Activated naive CD4-positive, alpha-beta T cell treated with anti-CD3 and anti-CD28 coated beads, Interleukin-2, amount 50 U/mL, for 72 hours (primary cell): ENCODE measurements at regions not wholly inside any gene's neighbourhood (a gene's known extent, or its start where the extent isn't known, plus 50 kb on each side); places are given as distances from the start of the nearest gene placed in this dataset.
A peak's percentile ranks its signal among the peaks of the same experiment; 100 is the strongest.

Experiments used
- ATAC-seq, 2 donors: fragments of 150-1000 bp; cut with Tn5 transposase; 2 replicates each; pipeline ENCODE4 v1.10.0; 2021; ENCODE audit warnings: mild to moderate bottlenecking in 2 of 2, moderate library complexity in 2 of 2
- DNase-seq, 2 donors: peaks; one replicate each; pipeline ENCODE4 v3.0.0; 2021 to 2022; ENCODE audit warnings: low spot score in 2 of 2
- H3K27ac Mint-ChIP-seq, 2 donors: one replicate each; pipeline ENCODE4 v1.8.0; 2022; ENCODE audit warnings: mild to moderate bottlenecking in 2 of 2, mixed read lengths in 2 of 2
- H3K36me3 Mint-ChIP-seq, 2 donors: one replicate each; pipeline ENCODE4 v1.8.0; 2022; ENCODE audit warnings: mixed read lengths in 2 of 2
- H3K9me3 Mint-ChIP-seq, 2 donors: one replicate each; pipeline ENCODE4 v1.8.0; 2022; ENCODE audit warnings: mixed read lengths in 2 of 2

DNA sequence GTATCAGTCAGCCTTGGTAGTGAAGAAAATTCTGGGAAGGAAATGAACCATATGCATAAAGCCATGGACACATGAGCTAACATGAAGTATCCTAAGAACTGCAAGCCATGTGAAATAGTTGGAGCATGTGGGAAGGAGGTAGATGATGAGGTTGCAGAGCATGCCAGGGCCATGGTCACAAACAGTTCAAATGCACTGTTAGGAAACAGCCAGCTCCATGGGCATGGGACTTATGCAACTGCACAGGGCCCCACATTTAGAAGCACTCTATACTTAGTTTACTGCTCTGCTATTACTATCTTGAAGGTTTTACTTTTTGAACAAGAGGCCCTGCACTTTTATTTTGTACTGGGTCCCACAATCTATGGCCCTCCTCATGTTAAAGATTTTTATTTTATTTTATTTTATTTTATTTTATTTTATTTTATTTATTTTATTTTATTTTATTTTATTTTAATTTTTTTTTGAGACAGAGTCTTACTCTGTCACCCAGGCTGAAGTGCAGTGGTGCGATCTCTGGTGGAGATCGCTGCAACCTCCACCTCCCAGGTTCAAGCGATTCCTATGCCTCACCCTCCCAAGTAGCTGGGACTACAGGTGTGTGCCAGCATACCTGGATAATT is 169.1 kb downstream of the IBTK start:
- ATAC-seq (no peak), DNase-seq (no peak)
- peaks cover 0 to 4% of the 10 kb centered on the region in 2 donors for H3K9me3 Mint-ChIP-seq
- H3K36me3 Mint-ChIP-seq = no peaks in the 10 kb centered on the region
- H3K27ac Mint-ChIP-seq = no peak overlapping the region

DNA sequence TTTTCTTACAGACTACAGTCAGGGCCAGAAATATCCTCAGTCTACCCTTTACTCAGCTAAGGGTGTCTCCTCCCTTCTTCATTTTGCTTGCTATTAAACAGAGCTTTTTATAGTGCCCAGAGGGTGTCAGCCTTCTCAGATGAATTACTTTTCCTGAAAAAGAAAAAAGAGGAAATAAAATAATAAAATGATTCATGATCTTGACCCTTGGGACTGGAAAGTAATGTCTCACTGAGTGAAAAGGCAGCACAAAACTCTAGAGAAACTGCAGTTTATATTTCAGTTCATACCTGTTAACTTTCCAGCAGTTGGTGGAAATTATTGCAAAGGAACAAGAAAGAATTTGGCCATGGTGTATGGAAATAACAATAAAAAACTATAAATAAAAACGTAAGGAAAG is 170.6 kb downstream of the IBTK start:
- Mint-ChIP-seq H3K36me3 (no peaks in the 10 kb centered on the region), H3K27ac (no peak overlapping the region), H3K9me3 (peaks cover 0 to 4% of the 10 kb centered on the region in 2 donors)
- no peak for ATAC-seq
- DNase-seq = no peak

DNA sequence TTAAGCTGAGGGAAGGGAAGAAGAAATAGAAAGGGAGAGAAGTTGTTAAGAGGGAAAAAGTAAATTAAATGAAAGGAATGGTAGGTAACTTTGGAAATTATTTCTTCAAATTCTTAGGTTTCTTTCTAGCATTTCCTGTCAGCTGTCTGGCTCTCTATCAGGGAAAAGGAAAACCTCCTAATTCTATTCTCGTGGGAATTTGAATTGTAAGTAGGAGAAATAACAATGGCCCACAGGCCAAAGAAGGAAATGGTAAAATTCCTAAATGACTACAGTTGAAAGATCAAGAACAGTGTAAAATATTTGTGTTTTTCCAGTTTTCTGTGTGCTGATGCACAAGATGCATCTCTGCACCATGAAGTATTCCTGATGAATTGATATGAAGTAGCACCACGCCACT is 173.0 kb downstream of the IBTK start:
- H3K36me3 Mint-ChIP-seq = no peaks in the 10 kb centered on the region
- ATAC-seq (no peak), DNase-seq (no peak)
- no peak overlapping the region for H3K27ac Mint-ChIP-seq
- peaks cover 0 to 3% of the 10 kb centered on the region in 2 donors for H3K9me3 Mint-ChIP-seq

DNA sequence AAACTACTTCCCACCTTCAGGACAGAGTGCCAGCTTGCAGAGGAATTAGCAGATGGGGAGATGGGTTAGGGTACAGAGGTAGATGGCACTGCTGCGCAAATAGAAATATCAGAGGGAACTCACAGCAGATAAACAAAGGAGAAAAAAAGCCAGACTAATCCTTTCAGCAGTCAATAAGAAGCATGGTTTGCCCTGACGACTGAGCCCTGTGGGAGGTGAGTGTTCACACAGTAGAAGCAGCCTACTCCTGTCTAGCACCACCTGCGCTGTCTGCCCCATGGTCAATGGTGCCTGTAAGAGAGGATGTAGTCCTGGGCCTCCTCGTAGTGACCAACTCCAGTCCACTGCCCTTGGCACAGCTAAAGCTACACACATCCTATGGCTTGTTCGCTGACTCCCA is 174.1 kb downstream of the IBTK start:
- no peak overlapping the region for H3K27ac Mint-ChIP-seq

DNA sequence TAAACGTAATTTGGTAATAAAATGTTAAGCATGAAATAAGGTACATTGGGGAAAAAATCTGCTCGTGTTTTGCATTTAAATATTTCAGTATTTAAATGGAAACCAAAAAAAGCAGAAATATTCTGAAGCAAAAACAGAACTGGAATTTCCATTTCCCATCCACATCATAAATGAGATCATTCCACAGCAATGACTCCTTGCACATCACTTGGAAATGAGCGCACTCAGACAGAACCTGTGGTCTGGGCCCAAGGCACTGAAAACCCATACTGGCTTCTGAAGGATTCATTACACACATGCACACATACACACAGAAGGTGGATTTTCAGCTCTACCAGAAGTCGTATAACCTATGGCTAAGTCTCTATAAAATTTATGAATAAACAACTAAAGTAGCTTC is 174.8 kb downstream of the IBTK start:
- no peak overlapping the region for H3K27ac Mint-ChIP-seq
- ATAC-seq = no peak
- DNase-seq = no peak
- no peaks in the 10 kb centered on the region for H3K36me3 Mint-ChIP-seq
- H3K9me3 Mint-ChIP-seq = no peaks in the 10 kb centered on the region

More for the DNA sequence above, 174.1 kb downstream of the IBTK start:
- no peaks in the 10 kb centered on the region for H3K9me3 Mint-ChIP-seq
- DNase-seq (no peak), ATAC-seq (no peak)
- H3K36me3 Mint-ChIP-seq = no peaks in the 10 kb centered on the region

DNA sequence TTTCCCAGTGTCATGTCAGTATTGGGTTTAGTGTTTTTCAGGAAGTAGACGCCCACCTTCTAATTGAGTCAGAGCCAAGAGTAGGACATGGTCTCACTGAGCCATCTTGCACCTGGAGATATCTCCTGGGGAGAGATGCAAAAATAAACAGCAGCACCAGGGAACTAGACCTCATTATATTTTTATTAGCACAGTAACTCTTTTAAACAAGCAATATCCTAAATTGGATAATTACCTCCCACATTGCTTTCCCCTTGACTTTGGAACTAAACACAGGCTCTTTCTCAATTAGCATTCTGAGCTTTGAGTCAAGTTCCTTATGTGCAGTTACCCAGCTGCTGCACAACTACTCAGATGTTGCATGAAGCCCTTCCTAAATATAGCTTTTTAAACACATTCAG is 175.4 kb downstream of the IBTK start:
- ATAC-seq (no peak), DNase-seq (no peak)
- Mint-ChIP-seq H3K27ac (no peak overlapping the region), H3K9me3 (no peaks in the 10 kb centered on the region), H3K36me3 (no peaks in the 10 kb centered on the region)

DNA sequence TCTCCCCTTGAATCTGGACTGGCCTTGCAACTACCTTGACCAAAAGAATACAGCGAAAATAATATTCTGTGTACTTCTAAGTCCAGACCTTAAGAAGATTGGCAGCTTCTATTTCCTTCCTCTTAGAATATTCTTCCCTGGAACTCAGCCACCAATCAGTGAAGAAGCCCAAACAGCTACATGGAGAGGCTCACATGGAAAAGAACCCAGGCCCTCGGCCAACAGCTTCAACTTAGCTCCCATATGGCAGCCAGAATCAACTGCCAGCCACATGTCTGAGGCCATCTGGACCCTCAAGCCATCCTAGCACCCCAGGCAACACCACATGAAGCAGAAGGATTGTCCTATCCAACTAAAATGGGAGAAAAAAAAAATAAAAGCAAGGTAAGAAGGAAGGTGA is 178.8 kb downstream of the IBTK start:
- Mint-ChIP-seq H3K9me3 (no peaks in the 10 kb centered on the region), H3K36me3 (no peaks in the 10 kb centered on the region), H3K27ac (no peak overlapping the region)
- ATAC-seq = no peak
- DNase-seq = no peak

DNA sequence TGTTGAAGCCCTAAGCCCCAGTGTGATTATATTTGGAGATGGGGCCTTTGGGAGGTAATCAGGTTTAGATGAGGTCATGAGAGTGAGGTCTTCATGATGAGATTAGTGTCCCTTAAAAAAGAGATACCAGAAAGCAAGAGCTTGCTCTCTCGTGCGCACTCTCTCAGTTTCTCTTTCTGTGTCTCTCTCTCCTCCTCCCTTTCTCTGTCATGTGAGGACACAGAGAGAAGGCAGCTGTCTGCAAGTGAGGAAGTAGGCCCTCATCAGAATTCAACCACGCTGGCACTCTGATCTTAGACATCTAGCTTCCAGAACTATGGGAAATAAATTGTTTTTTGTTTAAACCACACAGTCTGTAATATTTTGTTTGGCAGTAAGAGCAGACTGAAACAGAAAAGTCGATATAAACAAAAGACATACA is 180.5 kb downstream of the IBTK start:
- no peak overlapping the region for H3K27ac Mint-ChIP-seq
- H3K9me3 Mint-ChIP-seq = no peaks in the 10 kb centered on the region
- DNase-seq (no peak), ATAC-seq (no peak)
- H3K36me3 Mint-ChIP-seq = no peaks in the 10 kb centered on the region

DNA sequence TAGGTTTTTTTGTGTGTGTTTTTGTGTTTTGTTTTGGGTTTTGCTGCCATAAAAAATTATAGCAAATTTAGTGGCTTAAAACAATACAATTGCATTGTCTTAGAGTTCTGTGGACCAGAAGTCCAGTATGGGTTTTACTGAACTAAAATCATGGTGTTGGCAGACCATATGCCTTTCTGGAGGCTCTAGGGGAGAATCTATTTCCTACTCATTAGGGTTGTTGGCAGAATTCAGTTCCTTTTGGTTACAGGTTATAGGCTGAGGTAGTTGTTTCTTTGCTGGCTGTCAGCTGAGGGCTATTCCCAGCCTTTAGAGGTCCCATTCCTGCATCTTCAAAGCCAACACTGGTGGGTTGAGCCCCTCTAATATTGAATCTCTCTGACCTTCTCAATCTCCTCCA is 181.3 kb downstream of the IBTK start:
- Mint-ChIP-seq H3K9me3 (no peaks in the 10 kb centered on the region), H3K27ac (no peak overlapping the region), H3K36me3 (no peaks in the 10 kb centered on the region)
- ATAC-seq = no peak
- no peak for DNase-seq

DNA sequence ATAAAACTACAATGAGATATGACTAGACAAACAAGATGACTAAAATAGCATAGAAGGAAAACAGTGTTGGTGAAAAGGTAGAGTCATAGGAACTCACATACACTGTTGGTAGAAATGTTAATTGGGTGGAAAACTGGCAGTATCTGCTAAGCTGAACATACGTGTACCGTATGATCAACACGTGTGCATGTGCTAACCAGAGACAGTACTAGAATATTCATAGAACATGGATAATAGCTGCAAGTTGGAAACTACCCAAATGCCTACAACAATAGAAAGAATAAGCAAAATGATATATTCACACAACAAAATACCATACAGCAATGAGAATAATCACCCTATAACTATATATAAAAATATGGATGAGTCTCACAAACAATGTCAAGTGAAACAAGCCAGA is 184.0 kb downstream of the IBTK start:
- DNase-seq = no peak
- Mint-ChIP-seq H3K36me3 (no peaks in the 10 kb centered on the region), H3K27ac (no peak overlapping the region), H3K9me3 (no peaks in the 10 kb centered on the region)
- no peak for ATAC-seq

DNA sequence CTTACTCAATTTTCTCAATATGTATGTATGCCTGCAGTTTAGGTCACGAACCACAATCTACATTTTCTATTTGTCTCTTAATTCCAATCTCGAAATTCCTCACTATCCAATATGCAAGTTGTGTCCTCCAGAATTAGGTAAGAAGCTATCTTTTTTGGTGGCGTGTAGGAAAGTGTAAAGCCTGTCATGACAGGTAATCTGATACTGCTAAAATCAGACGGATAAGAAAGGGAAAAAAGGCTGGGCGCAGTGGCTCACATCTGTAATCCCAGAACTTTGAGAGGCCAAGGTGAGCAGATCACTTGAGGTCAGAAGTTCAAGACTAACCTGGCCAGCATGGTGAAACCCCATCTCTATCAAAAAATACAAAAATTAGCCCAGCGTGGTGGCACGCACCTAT is 185.3 kb downstream of the IBTK start:
- ATAC-seq = no peak
- H3K9me3 Mint-ChIP-seq = no peaks in the 10 kb centered on the region
- H3K27ac Mint-ChIP-seq = no peak overlapping the region
- no peak for DNase-seq
- no peaks in the 10 kb centered on the region for H3K36me3 Mint-ChIP-seq

DNA sequence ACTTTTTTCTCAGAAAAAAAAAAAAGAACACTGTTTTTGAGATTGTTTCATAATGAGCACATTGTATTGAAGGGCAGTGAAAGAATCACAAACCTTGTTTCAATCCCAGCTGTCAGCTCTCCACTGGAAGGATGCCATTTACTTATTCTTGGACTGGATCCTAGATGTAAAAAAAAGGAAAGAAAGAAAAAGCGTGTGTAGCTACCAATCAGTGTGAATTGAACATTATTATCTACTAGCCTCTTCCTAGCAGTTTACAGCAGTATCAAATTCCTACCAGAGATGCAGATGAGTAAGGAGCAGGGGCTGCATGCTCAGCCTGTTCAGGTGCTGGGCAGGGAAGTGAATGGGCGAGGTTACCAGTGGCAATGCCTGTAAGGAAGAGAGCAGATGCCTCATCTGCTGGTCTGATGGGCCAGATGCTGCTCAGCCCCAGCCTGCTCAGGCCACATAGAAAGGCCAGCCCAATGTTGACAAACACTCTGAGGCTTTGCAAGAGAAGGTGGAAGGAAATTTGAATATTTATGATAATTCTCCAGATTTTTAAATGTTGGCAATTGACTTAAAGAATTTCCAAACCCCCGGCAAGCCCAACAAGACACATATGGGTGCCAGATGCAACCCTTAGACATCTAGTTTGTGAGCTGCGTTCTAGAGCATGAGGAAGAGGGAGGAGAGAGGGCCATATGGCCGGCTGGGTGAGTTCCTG is 189.5 kb downstream of the IBTK start:
- no peak for ATAC-seq
- H3K27ac Mint-ChIP-seq = no peak overlapping the region

DNA sequence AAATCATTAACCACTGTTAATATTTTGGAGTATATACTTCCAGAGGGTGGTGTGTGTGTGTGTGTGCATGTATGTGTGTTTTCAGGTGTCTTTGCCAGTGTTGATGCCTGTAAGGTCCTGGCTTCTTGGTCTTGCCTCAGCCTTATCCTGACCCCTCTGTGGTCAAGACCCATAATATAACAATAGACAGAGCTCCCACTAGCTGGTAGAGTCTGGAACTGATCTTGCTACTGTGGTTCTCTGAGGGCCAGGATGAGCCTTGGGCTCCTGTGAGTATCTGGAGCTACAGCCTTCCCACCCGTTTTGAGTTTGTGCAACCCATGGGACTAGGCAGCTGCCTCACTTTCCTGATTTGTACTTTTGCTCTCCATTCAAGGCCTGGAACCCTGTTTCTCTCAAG is 191.0 kb downstream of the IBTK start:
- Mint-ChIP-seq H3K9me3 (peaks cover 3 to 4% of the 10 kb centered on the region in 2 donors), H3K27ac (no peak overlapping the region), H3K36me3 (no peaks in the 10 kb centered on the region)
- no peak for ATAC-seq
- DNase-seq = no peak

More for the DNA sequence above, 189.5 kb downstream of the IBTK start:
- Mint-ChIP-seq H3K9me3 (peaks cover 3 to 4% of the 10 kb centered on the region in 2 donors), H3K36me3 (no peaks in the 10 kb centered on the region)
- DNase-seq = no peak

DNA sequence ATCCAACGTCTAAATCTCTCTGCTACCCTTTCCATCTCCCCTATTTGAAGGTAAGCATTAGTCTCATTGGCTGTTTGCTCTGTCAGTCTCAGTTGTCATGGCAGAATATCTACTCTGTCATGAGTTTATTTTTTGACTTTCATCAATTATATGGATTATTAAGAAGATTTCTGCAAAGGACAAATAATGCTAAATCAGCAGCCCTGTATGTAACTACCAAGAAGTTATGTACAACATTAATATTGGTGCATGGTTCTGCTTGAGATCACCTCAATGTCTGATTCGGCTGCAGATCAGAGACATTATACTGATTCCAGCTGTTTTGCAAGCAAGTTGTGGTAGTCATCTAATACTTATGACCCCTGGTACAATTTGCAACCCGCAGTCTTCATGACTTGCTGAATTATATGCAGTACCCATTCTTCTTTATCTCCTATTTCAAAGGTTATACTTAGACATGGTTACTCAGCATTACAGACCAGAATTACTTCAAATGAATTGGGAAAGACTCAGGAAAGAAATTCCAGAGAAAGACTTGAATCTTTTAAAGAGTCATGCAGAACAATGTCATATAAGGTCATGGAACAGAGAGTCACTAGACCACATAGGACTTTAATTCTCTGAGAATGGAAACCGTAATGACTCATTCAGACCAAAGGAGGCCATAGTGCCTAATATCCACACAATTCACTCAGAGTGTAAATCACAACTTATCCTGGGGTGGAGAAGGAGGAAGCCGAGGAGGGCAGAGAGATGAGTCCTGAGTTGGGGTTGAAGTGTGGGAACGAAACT is 201.4 kb downstream of the IBTK start:
- DNase-seq (no peak), ATAC-seq (no peak)
- Mint-ChIP-seq H3K27ac (no peak overlapping the region), H3K36me3 (no peaks in the 10 kb centered on the region), H3K9me3 (no peaks in the 10 kb centered on the region)

DNA sequence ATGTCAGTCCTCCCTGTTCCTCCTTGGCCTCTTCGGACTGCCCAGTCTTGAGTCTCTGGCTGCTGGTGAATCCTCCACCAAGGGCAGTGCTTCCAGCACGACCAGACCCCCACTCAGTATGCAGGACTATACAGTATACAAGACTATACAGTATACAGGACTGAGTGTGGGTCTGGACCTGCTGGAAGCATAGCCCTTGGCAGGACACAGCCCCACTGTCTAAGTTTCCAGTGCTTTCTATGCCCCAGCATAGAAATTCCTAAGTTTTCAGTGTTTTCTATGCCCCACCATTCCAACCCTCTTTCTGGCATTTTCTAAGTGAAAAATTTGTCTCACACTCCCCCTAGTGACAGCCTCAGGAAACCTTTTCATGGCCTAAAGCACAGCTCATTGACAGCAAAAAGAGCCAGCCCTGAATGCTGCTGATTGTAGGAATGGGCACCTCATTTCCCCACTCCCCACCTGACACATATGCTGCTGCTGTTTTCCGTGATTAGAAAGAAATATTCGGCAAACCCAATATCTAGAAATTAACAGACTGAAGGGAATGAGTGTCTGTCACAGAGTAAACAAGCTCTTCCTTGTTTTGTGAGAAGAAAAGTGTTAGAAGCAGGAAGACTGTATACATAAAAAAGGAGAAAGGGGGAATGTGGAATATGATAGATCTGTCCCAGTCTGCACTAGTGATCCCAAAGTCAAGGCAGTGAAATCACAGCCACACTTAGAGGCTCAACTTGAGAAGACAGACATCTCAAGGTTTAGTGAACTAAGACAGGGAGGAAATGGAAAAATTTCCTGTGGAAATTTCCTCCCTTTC is 206.9 kb downstream of the IBTK start:
- no peak overlapping the region for H3K27ac Mint-ChIP-seq
- H3K36me3 Mint-ChIP-seq = no peaks in the 10 kb centered on the region
- ATAC-seq (peak in 1 of 2 donors; percentile 49), DNase-seq (peak in 1 of 2 donors; percentile 2)
- H3K9me3 Mint-ChIP-seq = no peaks in the 10 kb centered on the region

DNA sequence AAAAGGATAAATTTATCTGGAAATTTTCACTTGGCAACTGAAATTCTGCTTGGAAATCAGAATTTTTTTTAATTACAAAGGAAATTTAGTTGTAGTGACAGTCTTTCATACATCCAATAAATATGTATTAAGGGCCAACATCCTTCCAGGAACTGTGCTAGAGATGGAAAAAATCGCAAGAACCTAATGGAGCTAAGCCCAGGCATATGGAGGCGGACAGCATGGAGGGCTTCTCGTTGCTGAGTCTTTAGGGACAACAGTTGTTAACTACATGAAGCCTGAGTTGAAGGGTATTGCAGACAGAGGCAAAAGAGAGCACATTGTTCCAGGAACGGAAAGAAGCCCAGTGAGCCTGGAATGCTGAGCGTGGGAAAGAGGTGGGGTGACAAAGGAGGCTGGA is 208.9 kb downstream of the IBTK start:
- ATAC-seq (no peak), DNase-seq (no peak)
- Mint-ChIP-seq H3K9me3 (no peaks in the 10 kb centered on the region), H3K27ac (no peak overlapping the region), H3K36me3 (no peaks in the 10 kb centered on the region)

DNA sequence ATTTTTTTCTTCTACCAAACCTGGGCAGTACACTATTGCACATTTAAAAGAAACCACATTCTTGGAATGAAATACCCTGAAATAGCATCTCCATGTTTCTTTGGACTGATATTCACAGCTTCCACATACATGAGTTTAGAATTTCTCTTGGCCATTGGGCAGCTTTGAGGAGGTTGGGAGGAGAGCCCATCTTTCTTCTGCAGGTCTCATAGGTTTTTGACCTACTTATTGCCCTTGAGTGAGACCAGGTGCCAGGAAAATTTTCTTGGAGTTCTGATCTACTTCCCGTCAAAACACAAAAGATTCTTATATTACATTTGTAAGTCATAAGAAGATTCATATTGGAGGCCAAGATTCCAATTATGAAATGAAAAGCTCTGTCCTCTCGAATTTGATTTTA is 212.0 kb downstream of the IBTK start:
- no peaks in the 10 kb centered on the region for H3K36me3 Mint-ChIP-seq
- ATAC-seq = no peak
- DNase-seq = no peak
- H3K9me3 Mint-ChIP-seq = no peaks in the 10 kb centered on the region
- H3K27ac Mint-ChIP-seq = no peak overlapping the region
